ENCODE measurements at regions not wholly inside any gene's neighbourhood (a gene's known extent, or its start where the extent isn't known, plus 50 kb on each side); places are given as distances from the start of the nearest gene placed in this dataset.

- no peak for TF ChIP-seq EP300 (IDR thresholded peaks at IDR 0.05; ENCODE audit: borderline replicate concordance)
- TF ChIP-seq RAD21 (IDR thresholded peaks at IDR 0.05; ENCODE audit: low read depth): no peak
- TF ChIP-seq, protein P1, sequence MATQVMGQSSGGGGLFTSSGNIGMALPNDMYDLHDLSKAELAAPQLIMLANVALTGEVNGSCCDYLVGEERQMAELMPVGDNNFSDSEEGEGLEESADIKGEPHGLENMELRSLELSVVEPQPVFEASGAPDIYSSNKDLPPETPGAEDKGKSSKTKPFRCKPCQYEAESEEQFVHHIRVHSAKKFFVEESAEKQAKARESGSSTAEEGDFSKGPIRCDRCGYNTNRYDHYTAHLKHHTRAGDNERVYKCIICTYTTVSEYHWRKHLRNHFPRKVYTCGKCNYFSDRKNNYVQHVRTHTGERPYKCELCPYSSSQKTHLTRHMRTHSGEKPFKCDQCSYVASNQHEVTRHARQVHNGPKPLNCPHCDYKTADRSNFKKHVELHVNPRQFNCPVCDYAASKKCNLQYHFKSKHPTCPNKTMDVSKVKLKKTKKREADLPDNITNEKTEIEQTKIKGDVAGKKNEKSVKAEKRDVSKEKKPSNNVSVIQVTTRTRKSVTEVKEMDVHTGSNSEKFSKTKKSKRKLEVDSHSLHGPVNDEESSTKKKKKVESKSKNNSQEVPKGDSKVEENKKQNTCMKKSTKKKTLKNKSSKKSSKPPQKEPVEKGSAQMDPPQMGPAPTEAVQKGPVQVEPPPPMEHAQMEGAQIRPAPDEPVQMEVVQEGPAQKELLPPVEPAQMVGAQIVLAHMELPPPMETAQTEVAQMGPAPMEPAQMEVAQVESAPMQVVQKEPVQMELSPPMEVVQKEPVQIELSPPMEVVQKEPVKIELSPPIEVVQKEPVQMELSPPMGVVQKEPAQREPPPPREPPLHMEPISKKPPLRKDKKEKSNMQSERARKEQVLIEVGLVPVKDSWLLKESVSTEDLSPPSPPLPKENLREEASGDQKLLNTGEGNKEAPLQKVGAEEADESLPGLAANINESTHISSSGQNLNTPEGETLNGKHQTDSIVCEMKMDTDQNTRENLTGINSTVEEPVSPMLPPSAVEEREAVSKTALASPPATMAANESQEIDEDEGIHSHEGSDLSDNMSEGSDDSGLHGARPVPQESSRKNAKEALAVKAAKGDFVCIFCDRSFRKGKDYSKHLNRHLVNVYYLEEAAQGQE (IDR thresholded peaks at IDR 0.05; ENCODE audit: low read depth): no peak
- TF ChIP-seq EGR1 (IDR thresholded peaks at IDR 0.05): no peak
- no peak for TF ChIP-seq MAX (IDR thresholded peaks at IDR 0.05)
- no peak for TF ChIP-seq TAF1 (IDR thresholded peaks at IDR 0.05; ENCODE audit: low read depth)
- no peak for TF ChIP-seq CREB1 (IDR thresholded peaks at IDR 0.05; ENCODE audit: low read depth)
- no peak for TF ChIP-seq TEAD4 (IDR thresholded peaks at IDR 0.05)
- no peak for TF ChIP-seq FOXM1 (IDR thresholded peaks at IDR 0.05; ENCODE audit: borderline replicate concordance, low read depth)
- no peak for TF ChIP-seq TCF12 (IDR thresholded peaks at IDR 0.05; ENCODE audit: low read depth)
- TF ChIP-seq, protein P2, sequence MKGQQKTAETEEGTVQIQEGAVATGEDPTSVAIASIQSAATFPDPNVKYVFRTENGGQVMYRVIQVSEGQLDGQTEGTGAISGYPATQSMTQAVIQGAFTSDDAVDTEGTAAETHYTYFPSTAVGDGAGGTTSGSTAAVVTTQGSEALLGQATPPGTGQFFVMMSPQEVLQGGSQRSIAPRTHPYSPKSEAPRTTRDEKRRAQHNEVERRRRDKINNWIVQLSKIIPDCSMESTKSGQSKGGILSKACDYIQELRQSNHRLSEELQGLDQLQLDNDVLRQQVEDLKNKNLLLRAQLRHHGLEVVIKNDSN (IDR thresholded peaks at IDR 0.05): no peak
- TF ChIP-seq YY1 (IDR thresholded peaks at IDR 0.05; ENCODE audit: low read depth): no peak
Measured at GRCh38 chr5:93120771-93121170, 460.2 kb downstream of the NR2F1-AS1 start.
